Astrocyte (in vitro differentiated cells and primary cell): ENCODE measurements at regions not wholly inside any gene's neighbourhood (a gene's known extent, or its start where the extent isn't known, plus 50 kb on each side); places are given as distances from the start of the nearest gene placed in this dataset.

Source experiments
- DNase-seq: peaks from one replicate; pipeline ENCODE4 v3.0.0-alpha.2; 2010; ENCODE audit warnings: low read depth
- FAIRE-seq: peaks from 2 replicates; lab custom pipeline; 2011; peaks lifted over from hg19 to GRCh38; lab: Jason Lieb, UNC
- H2AFZ ChIP-seq: 2 replicates; pipeline ENCODE4 v1.6.0; 2012; ENCODE audit warnings: low read depth, low read length, inconsistent platforms
- H3K27ac ChIP-seq: 2 replicates; pipeline ENCODE4 v1.5.1; 2011; ENCODE audit warnings: low read depth, low read length, inconsistent platforms
- H3K27me3 ChIP-seq: 2 replicates; pipeline ENCODE4 v1.6.0; 2011; ENCODE audit warnings: low read length, inconsistent platforms; ENCODE audit not compliant: insufficient read depth
- H3K36me3 ChIP-seq: 2 replicates; pipeline ENCODE4 v1.5.1; 2011; ENCODE audit warnings: low read length, inconsistent platforms; ENCODE audit not compliant: insufficient read depth
- H3K4me1 ChIP-seq: 2 replicates; pipeline ENCODE4 v1.5.1; 2011; ENCODE audit warnings: low read length, inconsistent platforms; ENCODE audit not compliant: insufficient read depth
- H3K4me2 ChIP-seq: 2 replicates; pipeline ENCODE4 v1.6.0; 2012; ENCODE audit warnings: low read length, inconsistent platforms
- H3K4me3 ChIP-seq: 2 replicates; pipeline ENCODE4 v1.5.1; 2011; ENCODE audit warnings: low read depth, mild to moderate bottlenecking, low read length, inconsistent platforms; ENCODE audit not compliant: insufficient read depth
- H3K79me2 ChIP-seq: 2 replicates; pipeline ENCODE4 v1.6.0; 2012; ENCODE audit warnings: mild to moderate bottlenecking, low read length, inconsistent platforms; ENCODE audit not compliant: insufficient read depth
- H3K9ac ChIP-seq: 2 replicates; pipeline ENCODE4 v1.6.0; 2012; ENCODE audit warnings: mild to moderate bottlenecking, low read length, inconsistent platforms
- H3K9me3 ChIP-seq: 2 replicates; pipeline ENCODE4 v1.5.1; 2012; ENCODE audit warnings: low read depth, mild to moderate bottlenecking, low read length, inconsistent platforms; ENCODE audit not compliant: insufficient read depth
- H4K20me1 ChIP-seq: 2 replicates; pipeline ENCODE4 v1.6.0; 2012; ENCODE audit warnings: low read length, inconsistent platforms; ENCODE audit not compliant: insufficient read depth
- H3K27ac Mint-ChIP-seq: one replicate; pipeline ENCODE4 v1.8.0; 2021; ENCODE audit warnings: mild to moderate bottlenecking, mixed read lengths; ENCODE audit not compliant: unreplicated experiment
- H3K27me3 Mint-ChIP-seq: one replicate; pipeline ENCODE4 v1.8.0; 2021; ENCODE audit warnings: low read depth, mixed read lengths; ENCODE audit not compliant: unreplicated experiment
- H3K36me3 Mint-ChIP-seq: one replicate; pipeline ENCODE4 v1.8.0; 2021; ENCODE audit warnings: low read depth, mixed read lengths; ENCODE audit not compliant: unreplicated experiment
- H3K4me1 Mint-ChIP-seq: one replicate; pipeline ENCODE4 v1.8.0; 2021; ENCODE audit warnings: low read depth, mixed read lengths; ENCODE audit not compliant: unreplicated experiment
- H3K4me3 Mint-ChIP-seq: one replicate; pipeline ENCODE4 v1.8.0; 2021; ENCODE audit warnings: mild to moderate bottlenecking, moderate library complexity, mixed read lengths; ENCODE audit not compliant: unreplicated experiment
- H3K9me3 Mint-ChIP-seq: one replicate; pipeline ENCODE4 v1.8.0; 2021; ENCODE audit warnings: mild to moderate bottlenecking, mixed read lengths; ENCODE audit not compliant: unreplicated experiment
- EZH2 ChIP-seq: IDR thresholded peaks from 2 replicates; pipeline ENCODE4 v1.6.1; 2012; ENCODE audit warnings: mild to moderate bottlenecking, low read length, inconsistent platforms; ENCODE audit not compliant: insufficient read depth
- TF ChIP-seq, protein P1 (sequence below): IDR thresholded peaks from 2 replicates; pipeline ENCODE4 v1.5.1; 2011; ENCODE audit warnings: low read depth, mild to moderate bottlenecking, inconsistent platforms, low read length, moderate library complexity; ENCODE audit not compliant: insufficient read depth

GRCh38 chr4:100926039-100926717 is 408.4 kb upstream of the EMCN start:
- H4K20me1 ChIP-seq, result no peaks in the 10 kb centered on the region
- DNase-seq, result no peak
- H3K36me3 Mint-ChIP-seq, result no peaks in the 10 kb centered on the region
- H3K4me1 Mint-ChIP-seq, result no peaks in the 10 kb centered on the region
- H3K27me3 Mint-ChIP-seq, result no peaks in the 10 kb centered on the region
- H2AFZ ChIP-seq, result no peak overlapping the region
- H3K27me3 ChIP-seq, result no peaks in the 10 kb centered on the region
- H3K36me3 ChIP-seq, result no peaks in the 10 kb centered on the region
- H3K9me3 Mint-ChIP-seq, result peaks cover 8% of the 10 kb centered on the region
- H3K79me2 ChIP-seq, result no peaks in the 10 kb centered on the region
- H3K27ac Mint-ChIP-seq, result no peak overlapping the region
- H3K4me2 ChIP-seq, result no peak overlapping the region
- no peak overlapping the region for H3K27ac ChIP-seq
- no peak for TF ChIP-seq EZH2
- TF ChIP-seq, protein P1, sequence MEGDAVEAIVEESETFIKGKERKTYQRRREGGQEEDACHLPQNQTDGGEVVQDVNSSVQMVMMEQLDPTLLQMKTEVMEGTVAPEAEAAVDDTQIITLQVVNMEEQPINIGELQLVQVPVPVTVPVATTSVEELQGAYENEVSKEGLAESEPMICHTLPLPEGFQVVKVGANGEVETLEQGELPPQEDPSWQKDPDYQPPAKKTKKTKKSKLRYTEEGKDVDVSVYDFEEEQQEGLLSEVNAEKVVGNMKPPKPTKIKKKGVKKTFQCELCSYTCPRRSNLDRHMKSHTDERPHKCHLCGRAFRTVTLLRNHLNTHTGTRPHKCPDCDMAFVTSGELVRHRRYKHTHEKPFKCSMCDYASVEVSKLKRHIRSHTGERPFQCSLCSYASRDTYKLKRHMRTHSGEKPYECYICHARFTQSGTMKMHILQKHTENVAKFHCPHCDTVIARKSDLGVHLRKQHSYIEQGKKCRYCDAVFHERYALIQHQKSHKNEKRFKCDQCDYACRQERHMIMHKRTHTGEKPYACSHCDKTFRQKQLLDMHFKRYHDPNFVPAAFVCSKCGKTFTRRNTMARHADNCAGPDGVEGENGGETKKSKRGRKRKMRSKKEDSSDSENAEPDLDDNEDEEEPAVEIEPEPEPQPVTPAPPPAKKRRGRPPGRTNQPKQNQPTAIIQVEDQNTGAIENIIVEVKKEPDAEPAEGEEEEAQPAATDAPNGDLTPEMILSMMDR, result no peak
- H3K4me1 ChIP-seq, result no peaks in the 10 kb centered on the region
- FAIRE-seq, result no peak
- no peak overlapping the region for H3K9ac ChIP-seq
- no peak overlapping the region for H3K4me3 ChIP-seq
- no peak overlapping the region for H3K4me3 Mint-ChIP-seq
- no peaks in the 10 kb centered on the region for H3K9me3 ChIP-seq

GRCh38 chr4:100913685-100914084 is 395.9 kb upstream of the EMCN start:
- no peaks in the 10 kb centered on the region for H3K27me3 Mint-ChIP-seq
- Histone ChIP-seq H3K4me2 (no peak overlapping the region), H3K4me3 (no peak overlapping the region), H3K36me3 (no peaks in the 10 kb centered on the region), H3K79me2 (no peaks in the 10 kb centered on the region), H2AFZ (no peak overlapping the region), H4K20me1 (no peaks in the 10 kb centered on the region), H3K9me3 (no peaks in the 10 kb centered on the region), H3K9ac (no peak overlapping the region), H3K4me1 (no peaks in the 10 kb centered on the region), H3K27me3 (no peaks in the 10 kb centered on the region), H3K27ac (no peak overlapping the region)
- no peaks in the 10 kb centered on the region for H3K4me1 Mint-ChIP-seq
- no peak for TF ChIP-seq EZH2
- TF ChIP-seq, protein P1, result no peak
- H3K36me3 Mint-ChIP-seq, result no peaks in the 10 kb centered on the region
- no peak overlapping the region for H3K4me3 Mint-ChIP-seq
- no peak overlapping the region for H3K27ac Mint-ChIP-seq
- DNase-seq, result no peak
- peaks cover 12% of the 10 kb centered on the region for H3K9me3 Mint-ChIP-seq
- FAIRE-seq, result no peak

GRCh38 chr4:100908540-100908939 is 390.7 kb upstream of the EMCN start:
- Histone ChIP-seq H3K9me3 (no peaks in the 10 kb centered on the region), H2AFZ (no peak overlapping the region), H3K36me3 (no peaks in the 10 kb centered on the region), H3K27ac (no peak overlapping the region), H3K4me1 (no peaks in the 10 kb centered on the region), H3K9ac (no peak overlapping the region), H4K20me1 (no peaks in the 10 kb centered on the region), H3K27me3 (no peaks in the 10 kb centered on the region), H3K4me3 (no peak overlapping the region), H3K79me2 (no peaks in the 10 kb centered on the region), H3K4me2 (no peak overlapping the region)
- H3K27ac Mint-ChIP-seq, result no peak overlapping the region
- TF ChIP-seq, protein P1, result no peak
- no peak for TF ChIP-seq EZH2
- no peaks in the 10 kb centered on the region for H3K9me3 Mint-ChIP-seq
- no peaks in the 10 kb centered on the region for H3K4me1 Mint-ChIP-seq
- no peak overlapping the region for H3K4me3 Mint-ChIP-seq
- no peaks in the 10 kb centered on the region for H3K36me3 Mint-ChIP-seq
- no peak for FAIRE-seq
- no peaks in the 10 kb centered on the region for H3K27me3 Mint-ChIP-seq
- DNase-seq, result no peak
